Mononuclear cell (primary cell): ENCODE measurements at regions not wholly inside any gene's neighbourhood (a gene's known extent, or its start where the extent isn't known, plus 50 kb on each side); places are given as distances from the start of the nearest gene placed in this dataset.

ENCODE experiments used
- H3K27me3 ChIP-seq: 2 replicates; pipeline ENCODE4 v1.6.0; 2011; ENCODE audit warnings: low read length, control low read depth; ENCODE audit not compliant: insufficient read depth
- H3K4me1 ChIP-seq: 2 replicates; pipeline ENCODE4 v1.5.1; 2011; ENCODE audit warnings: mild to moderate bottlenecking, low read length, control low read depth; ENCODE audit not compliant: insufficient read depth
- H3K4me3 ChIP-seq: 2 replicates; pipeline ENCODE4 v1.5.1; 2011; ENCODE audit warnings: mild to moderate bottlenecking, low read length, moderate library complexity
- H3K9me3 ChIP-seq: 2 replicates; pipeline ENCODE4 v1.5.1; 2011; ENCODE audit warnings: low read depth, mild to moderate bottlenecking, control low read depth, low read length

GRCh38 chr1:239601108-239601507, 214.7 kb downstream of the CHRM3 start:
- Histone ChIP-seq H3K4me3 (no peak overlapping the region), H3K27me3 (no peaks in the 10 kb centered on the region), H3K9me3 (no peaks in the 10 kb centered on the region), H3K4me1 (no peaks in the 10 kb centered on the region)

- no peaks in the 10 kb centered on the region for H3K27me3 ChIP-seq
- no peak overlapping the region for H3K4me3 ChIP-seq
- no peaks in the 10 kb centered on the region for H3K4me1 ChIP-seq
- no peaks in the 10 kb centered on the region for H3K9me3 ChIP-seq
Measured at GRCh38 chr1:239603530-239603929, 217.2 kb downstream of the CHRM3 start.

GRCh38 chr1:239606850-239607400, 220.6 kb downstream of the CHRM3 start:
- H3K4me1 ChIP-seq = no peaks in the 10 kb centered on the region
- no peaks in the 10 kb centered on the region for H3K27me3 ChIP-seq
- no peaks in the 10 kb centered on the region for H3K9me3 ChIP-seq
- no peak overlapping the region for H3K4me3 ChIP-seq

- H3K9me3 ChIP-seq = no peaks in the 10 kb centered on the region
- H3K4me3 ChIP-seq = no peak overlapping the region
- H3K4me1 ChIP-seq = no peaks in the 10 kb centered on the region
- no peaks in the 10 kb centered on the region for H3K27me3 ChIP-seq
Measured at GRCh38 chr1:239608469-239608868, 222.1 kb downstream of the CHRM3 start.

GRCh38 chr1:239612379-239612778, 226.0 kb downstream of the CHRM3 start:
- Histone ChIP-seq H3K9me3 (no peaks in the 10 kb centered on the region), H3K4me3 (no peak overlapping the region), H3K4me1 (no peaks in the 10 kb centered on the region), H3K27me3 (no peaks in the 10 kb centered on the region)

- no peaks in the 10 kb centered on the region for H3K4me1 ChIP-seq
- no peaks in the 10 kb centered on the region for H3K27me3 ChIP-seq
- no peak overlapping the region for H3K4me3 ChIP-seq
- no peaks in the 10 kb centered on the region for H3K9me3 ChIP-seq
Measured at GRCh38 chr1:239616673-239617072, 230.3 kb downstream of the CHRM3 start.

GRCh38 chr1:239617259-239617658, 230.9 kb downstream of the CHRM3 start:
- no peaks in the 10 kb centered on the region for H3K27me3 ChIP-seq
- H3K9me3 ChIP-seq = no peaks in the 10 kb centered on the region
- no peak overlapping the region for H3K4me3 ChIP-seq
- H3K4me1 ChIP-seq = no peaks in the 10 kb centered on the region

GRCh38 chr1:239617731-239618130, 231.4 kb downstream of the CHRM3 start:
- H3K9me3 ChIP-seq = no peaks in the 10 kb centered on the region
- no peak overlapping the region for H3K4me3 ChIP-seq
- no peaks in the 10 kb centered on the region for H3K27me3 ChIP-seq
- no peaks in the 10 kb centered on the region for H3K4me1 ChIP-seq

- no peaks in the 10 kb centered on the region for H3K9me3 ChIP-seq
- H3K4me1 ChIP-seq = no peaks in the 10 kb centered on the region
- no peak overlapping the region for H3K4me3 ChIP-seq
- H3K27me3 ChIP-seq = no peaks in the 10 kb centered on the region
Measured at GRCh38 chr1:239619190-239619589, 232.8 kb downstream of the CHRM3 start.

- no peaks in the 10 kb centered on the region for H3K9me3 ChIP-seq
- no peaks in the 10 kb centered on the region for H3K4me1 ChIP-seq
- H3K27me3 ChIP-seq = no peaks in the 10 kb centered on the region
- H3K4me3 ChIP-seq = no peak overlapping the region
Measured at GRCh38 chr1:239630767-239631166, 244.4 kb downstream of the CHRM3 start.

- Histone ChIP-seq H3K4me3 (no peak overlapping the region), H3K27me3 (no peaks in the 10 kb centered on the region), H3K9me3 (no peaks in the 10 kb centered on the region), H3K4me1 (no peaks in the 10 kb centered on the region)
Measured at GRCh38 chr1:239633432-239633831, 247.1 kb downstream of the CHRM3 start.

- Histone ChIP-seq H3K4me1 (no peaks in the 10 kb centered on the region), H3K9me3 (no peaks in the 10 kb centered on the region), H3K27me3 (no peaks in the 10 kb centered on the region), H3K4me3 (no peak overlapping the region)
Measured at GRCh38 chr1:239635276-239635675, 248.9 kb downstream of the CHRM3 start.

- H3K9me3 ChIP-seq = no peaks in the 10 kb centered on the region
- no peaks in the 10 kb centered on the region for H3K27me3 ChIP-seq
- no peak overlapping the region for H3K4me3 ChIP-seq
- no peaks in the 10 kb centered on the region for H3K4me1 ChIP-seq
Measured at GRCh38 chr1:239636347-239636746, 250.0 kb downstream of the CHRM3 start.

- Histone ChIP-seq H3K9me3 (no peaks in the 10 kb centered on the region), H3K27me3 (no peaks in the 10 kb centered on the region), H3K4me1 (no peaks in the 10 kb centered on the region), H3K4me3 (no peak overlapping the region)
Measured at GRCh38 chr1:239644604-239645003, 258.2 kb downstream of the CHRM3 start.

GRCh38 chr1:239647045-239647444, 260.7 kb downstream of the CHRM3 start:
- H3K27me3 ChIP-seq = no peaks in the 10 kb centered on the region
- H3K4me3 ChIP-seq = no peak overlapping the region
- H3K4me1 ChIP-seq = no peaks in the 10 kb centered on the region
- no peaks in the 10 kb centered on the region for H3K9me3 ChIP-seq

GRCh38 chr1:239647964-239648632, 261.7 kb downstream of the CHRM3 start:
- no peaks in the 10 kb centered on the region for H3K4me1 ChIP-seq
- no peaks in the 10 kb centered on the region for H3K27me3 ChIP-seq
- no peaks in the 10 kb centered on the region for H3K9me3 ChIP-seq
- H3K4me3 ChIP-seq = no peak overlapping the region
